ENCODE measurements at regions not wholly inside any gene's neighbourhood (a gene's known extent, or its start where the extent isn't known, plus 50 kb on each side); places are given as distances from the start of the nearest gene placed in this dataset.

DNA sequence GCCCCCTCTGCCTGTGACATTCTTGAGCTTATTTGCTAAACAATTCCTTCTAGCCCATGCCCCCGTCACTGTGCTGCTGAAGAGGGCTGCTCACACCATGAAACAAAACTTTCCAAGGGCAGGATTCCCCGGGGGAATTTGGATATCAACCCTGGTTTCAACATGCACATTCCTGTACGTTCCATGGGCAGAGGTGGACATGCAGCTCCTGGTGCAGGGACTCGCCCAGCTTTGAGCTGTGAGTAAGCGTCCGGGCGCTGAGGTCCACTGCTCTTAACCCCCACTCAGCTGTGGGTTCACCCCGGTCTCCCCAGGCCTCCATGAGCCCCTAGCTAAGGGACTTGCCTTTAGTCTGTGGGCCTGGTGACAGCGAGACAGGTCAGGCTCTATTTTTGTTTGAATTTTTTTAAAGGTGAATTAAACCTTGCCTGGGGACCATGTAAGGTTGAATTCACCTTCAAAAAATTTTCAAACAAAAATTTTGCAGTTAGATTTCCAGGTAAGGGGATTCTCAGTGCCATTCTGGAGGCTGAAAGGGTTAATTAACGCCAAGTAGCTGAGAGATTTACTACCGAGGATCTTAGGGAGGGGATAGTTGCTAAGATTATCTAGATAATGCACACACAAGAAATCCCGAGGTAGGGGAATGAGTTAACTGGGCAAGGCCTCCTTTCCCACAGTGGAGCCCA lies 70.3 kb upstream of the SLC22A23 start:
- TF ChIP-seq, protein P1, sequence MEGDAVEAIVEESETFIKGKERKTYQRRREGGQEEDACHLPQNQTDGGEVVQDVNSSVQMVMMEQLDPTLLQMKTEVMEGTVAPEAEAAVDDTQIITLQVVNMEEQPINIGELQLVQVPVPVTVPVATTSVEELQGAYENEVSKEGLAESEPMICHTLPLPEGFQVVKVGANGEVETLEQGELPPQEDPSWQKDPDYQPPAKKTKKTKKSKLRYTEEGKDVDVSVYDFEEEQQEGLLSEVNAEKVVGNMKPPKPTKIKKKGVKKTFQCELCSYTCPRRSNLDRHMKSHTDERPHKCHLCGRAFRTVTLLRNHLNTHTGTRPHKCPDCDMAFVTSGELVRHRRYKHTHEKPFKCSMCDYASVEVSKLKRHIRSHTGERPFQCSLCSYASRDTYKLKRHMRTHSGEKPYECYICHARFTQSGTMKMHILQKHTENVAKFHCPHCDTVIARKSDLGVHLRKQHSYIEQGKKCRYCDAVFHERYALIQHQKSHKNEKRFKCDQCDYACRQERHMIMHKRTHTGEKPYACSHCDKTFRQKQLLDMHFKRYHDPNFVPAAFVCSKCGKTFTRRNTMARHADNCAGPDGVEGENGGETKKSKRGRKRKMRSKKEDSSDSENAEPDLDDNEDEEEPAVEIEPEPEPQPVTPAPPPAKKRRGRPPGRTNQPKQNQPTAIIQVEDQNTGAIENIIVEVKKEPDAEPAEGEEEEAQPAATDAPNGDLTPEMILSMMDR (IDR thresholded peaks at IDR 0.05; ENCODE audit: control insufficient read depth, extremely low read depth, insufficient read depth), result no peak
- no peak for DNase-seq (ENCODE audit: low read depth)
- no peak overlapping the region for H3K4me3 ChIP-seq (ENCODE audit: low read depth, low read length)

DNA sequence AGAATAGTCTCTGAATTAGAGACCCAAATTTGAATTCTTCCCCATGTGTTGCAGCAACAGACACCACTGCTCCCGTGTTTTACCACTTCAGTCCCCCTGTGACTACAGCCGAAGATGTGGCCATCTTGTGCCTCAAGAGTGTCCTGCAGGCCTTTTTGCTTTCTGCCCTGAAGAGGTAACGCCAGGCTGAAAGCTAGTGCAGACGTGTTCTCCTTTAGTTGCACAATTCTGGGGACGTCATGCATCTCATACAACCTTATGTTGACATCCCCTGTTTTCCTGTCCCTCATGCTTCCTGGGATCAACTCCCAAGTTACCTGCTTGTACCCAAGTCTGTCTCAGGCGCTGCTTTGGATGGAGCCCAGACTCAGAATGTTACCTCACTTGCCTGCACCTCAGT lies 69.1 kb upstream of the SLC22A23 start:
- H3K4me3 ChIP-seq (ENCODE audit: low read depth, low read length), result no peak overlapping the region
- no peak for DNase-seq (ENCODE audit: low read depth)
- TF ChIP-seq, protein P1 (IDR thresholded peaks at IDR 0.05; ENCODE audit: control insufficient read depth, extremely low read depth, insufficient read depth), result no peak

DNA sequence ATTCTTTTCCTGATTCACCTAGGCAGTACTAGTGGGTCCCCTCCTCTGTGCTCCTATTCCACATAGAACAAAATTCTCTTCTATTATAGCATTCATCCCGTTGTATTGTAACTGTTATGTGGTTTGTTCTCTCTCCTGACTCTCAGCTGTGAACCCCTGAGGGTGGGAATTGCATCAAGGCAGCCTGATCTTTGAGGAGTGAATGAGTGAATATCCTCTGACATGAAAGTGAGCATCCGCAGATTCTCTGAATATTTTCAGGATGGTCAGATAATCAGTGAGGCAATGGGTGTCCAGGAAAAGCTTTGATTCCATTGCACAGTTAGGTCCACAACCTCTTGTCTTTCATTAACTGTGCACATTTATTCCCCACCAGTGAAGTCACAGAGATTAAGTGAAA lies 67.6 kb upstream of the SLC22A23 start:
- H3K4me3 ChIP-seq (ENCODE audit: low read depth, low read length), result no peak overlapping the region
- TF ChIP-seq, protein P1 (IDR thresholded peaks at IDR 0.05; ENCODE audit: control insufficient read depth, extremely low read depth, insufficient read depth), result no peak
- DNase-seq (ENCODE audit: low read depth), result no peak

DNA sequence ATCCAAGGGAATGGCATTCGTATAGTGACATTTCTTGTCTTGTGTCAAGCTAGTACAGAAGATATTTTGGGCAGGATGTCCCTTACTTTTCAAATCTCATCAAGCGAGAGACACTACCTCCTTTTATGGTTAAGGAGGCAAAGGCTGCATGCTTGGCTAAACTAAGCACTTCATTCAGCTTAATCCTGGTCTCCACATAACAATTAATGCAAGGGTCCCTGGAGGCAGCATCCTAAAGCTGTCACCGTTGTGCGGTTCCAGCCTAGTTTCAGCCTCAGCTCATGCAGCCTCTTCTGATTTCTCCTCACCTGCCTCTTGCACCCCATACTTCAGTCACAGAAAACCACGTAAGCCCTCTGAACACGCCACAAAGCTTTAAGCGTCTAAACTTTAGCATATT lies 67.1 kb upstream of the SLC22A23 start:
- TF ChIP-seq, protein P1 (IDR thresholded peaks at IDR 0.05; ENCODE audit: control insufficient read depth, extremely low read depth, insufficient read depth), result no peak
- no peak for DNase-seq (ENCODE audit: low read depth)
- H3K4me3 ChIP-seq (ENCODE audit: low read depth, low read length), result no peak overlapping the region

DNA sequence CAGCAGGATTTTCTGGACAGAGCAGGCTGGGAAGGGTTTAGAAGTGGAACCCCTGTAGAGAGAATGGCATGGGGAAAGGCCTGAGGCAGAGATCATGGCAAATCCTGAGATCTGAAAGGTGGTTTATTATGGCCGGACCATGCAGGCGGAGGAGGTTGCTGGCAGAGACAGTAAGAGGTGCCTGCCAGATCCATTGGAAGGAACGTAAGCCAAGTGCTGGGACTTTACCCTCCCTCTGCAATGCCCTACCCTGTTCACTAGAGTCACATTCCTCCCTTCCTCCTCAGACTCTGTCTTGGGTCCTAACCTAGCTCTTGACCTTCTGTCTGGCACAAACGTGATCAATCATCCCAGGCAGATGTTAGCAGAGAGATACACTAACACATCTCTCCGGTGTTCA lies 66.4 kb upstream of the SLC22A23 start:
- H3K4me3 ChIP-seq (ENCODE audit: low read depth, low read length), result no peak overlapping the region
- TF ChIP-seq, protein P1 (IDR thresholded peaks at IDR 0.05; ENCODE audit: control insufficient read depth, extremely low read depth, insufficient read depth), result no peak
- no peak for DNase-seq (ENCODE audit: low read depth)

DNA sequence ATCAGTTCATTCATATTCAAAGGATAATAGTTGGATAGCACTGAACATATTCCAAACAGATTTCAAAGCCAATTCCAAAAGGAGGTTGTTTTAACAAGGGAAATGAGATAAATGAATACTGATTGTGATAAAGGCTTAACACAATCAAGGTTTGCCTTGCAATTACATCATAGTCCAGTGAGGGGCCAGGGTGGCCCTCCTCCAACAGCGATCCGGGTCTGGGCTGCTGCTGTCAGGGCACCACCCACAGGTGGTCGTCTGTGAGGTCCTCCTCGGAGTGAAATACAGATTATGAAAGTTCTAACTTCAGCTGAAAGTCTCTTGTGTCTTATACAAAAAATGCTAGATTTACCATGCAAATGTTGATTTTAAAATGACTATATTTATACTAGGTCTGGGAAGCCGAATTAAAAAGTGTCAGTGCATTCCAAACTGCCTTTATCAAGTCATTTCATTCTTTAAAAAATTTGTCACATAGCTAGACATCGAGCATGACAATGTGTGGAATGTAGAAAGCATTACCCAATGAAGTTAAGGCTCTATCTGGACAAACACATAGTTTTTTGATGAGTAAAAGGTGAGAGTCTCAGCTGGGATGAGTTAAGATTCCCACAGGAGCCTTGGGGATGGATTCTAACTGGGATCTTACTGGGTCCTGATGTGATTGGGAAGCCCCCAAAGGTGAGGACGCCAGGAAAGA lies 65.9 kb upstream of the SLC22A23 start:
- TF ChIP-seq, protein P1 (IDR thresholded peaks at IDR 0.05; ENCODE audit: control insufficient read depth, extremely low read depth, insufficient read depth), result no peak
- no peak overlapping the region for H3K4me3 ChIP-seq (ENCODE audit: low read depth, low read length)

More for the DNA sequence above, 65.9 kb upstream of the SLC22A23 start:
- DNase-seq (ENCODE audit: low read depth), result no peak
